Neural cell (in vitro differentiated cells): ENCODE measurements at regions not wholly inside any gene's neighbourhood (a gene's known extent, or its start where the extent isn't known, plus 50 kb on each side); places are given as distances from the start of the nearest gene placed in this dataset.

Experiments used
- H2AFZ ChIP-seq: fragments of 200-600, 300-800 bp; sonication (generic), shearing (Covaris generic); 2 replicates; pipeline ENCODE4 v1.6.0; 2014; ENCODE audit warnings: low read depth, mild to moderate bottlenecking, antibody characterized with exemption, low read length, moderate library complexity
- H3F3A ChIP-seq: fragments of 200-600 bp; shearing (Covaris generic); 2 replicates; pipeline ENCODE4 v1.6.1; 2016; ENCODE audit warnings: mild to moderate bottlenecking, moderate library complexity, mixed read lengths, antibody characterized with exemption, low read length; ENCODE audit not compliant: insufficient read depth, poor library complexity, severe bottlenecking
- H3K27ac ChIP-seq: fragments of 200-600, 300-800 bp; sonication (generic), shearing (Covaris generic); 2 replicates; pipeline ENCODE4 v1.5.1; 2014; ENCODE audit warnings: mild to moderate bottlenecking, low read length, moderate library complexity
- H3K27me3 ChIP-seq: fragments of 300-800, 200-600 bp; sonication (generic), shearing (Covaris generic); 2 replicates; pipeline ENCODE4 v1.6.0; 2014; ENCODE audit warnings: mild to moderate bottlenecking, low read depth, low read length, moderate library complexity; ENCODE audit not compliant: insufficient read depth
- H3K36me3 ChIP-seq: fragments of 300-800, 200-600 bp; sonication (generic), shearing (Covaris generic); 2 replicates; pipeline ENCODE4 v1.5.1; 2014; ENCODE audit warnings: mild to moderate bottlenecking, antibody characterized with exemption, low read length, moderate library complexity; ENCODE audit not compliant: insufficient read depth
- H3K4me2 ChIP-seq: fragments of 300-800, 200-600 bp; sonication (generic), shearing (Covaris generic); 2 replicates; pipeline ENCODE4 v1.6.0; 2014; ENCODE audit warnings: mild to moderate bottlenecking, low read length
- H3K4me3 ChIP-seq: fragments of 300-800, 200-600 bp; sonication (generic), shearing (Covaris generic); 2 replicates; pipeline ENCODE4 v1.5.1; 2014; ENCODE audit warnings: mild to moderate bottlenecking, low read length, moderate library complexity
- H3K79me2 ChIP-seq: fragments of 200-600 bp; shearing (Covaris generic); replicated peaks from 2 replicates; pipeline ENCODE4 v1.6.0; 2014; ENCODE audit warnings: mild to moderate bottlenecking, low read length, moderate library complexity; ENCODE audit not compliant: insufficient read depth
- H3K9ac ChIP-seq: fragments of 300-800, 200-600 bp; sonication (generic), shearing (Covaris generic); 2 replicates; pipeline ENCODE4 v1.6.1; 2016; ENCODE audit warnings: mild to moderate bottlenecking, low read length, mixed read lengths
- H3K9me2 ChIP-seq: fragments of 200-600 bp; shearing (Covaris generic); 2 replicates; pipeline ENCODE4 v1.6.1; 2016; ENCODE audit warnings: mild to moderate bottlenecking, low read length, mixed read lengths; ENCODE audit not compliant: insufficient read depth
- H3K9me3 ChIP-seq: fragments of 200-600, 300-800 bp; sonication (generic), shearing (Covaris generic); 2 replicates; pipeline ENCODE4 v1.6.1; 2016; ENCODE audit warnings: mild to moderate bottlenecking, mixed run types, low read length, moderate library complexity, mixed read lengths
- H4K20me1 ChIP-seq: fragments of 200-600 bp; shearing (Covaris generic); 2 replicates; pipeline ENCODE4 v1.6.1; 2016; ENCODE audit warnings: mild to moderate bottlenecking, mixed run types; ENCODE audit not compliant: insufficient read depth
- EP300 ChIP-seq: fragments of 450-650 bp; conservative IDR thresholded peaks from 2 replicates; pipeline ENCODE4 v1.6.1; 2014; ENCODE audit warnings: antibody characterized with exemption, mild to moderate bottlenecking, moderate library complexity; ENCODE audit not compliant: poor library complexity, severe bottlenecking
- EZH2 ChIP-seq: fragments of 200-600, 300-800 bp; shearing (Covaris generic), sonication (generic); IDR thresholded peaks from 2 replicates; pipeline ENCODE4 v1.6.1; 2014; ENCODE audit warnings: antibody characterized with exemption, low read length, borderline replicate concordance, mild to moderate bottlenecking; ENCODE audit not compliant: insufficient read depth, poor library complexity, severe bottlenecking
- MXI1 ChIP-seq: fragments of 450-650 bp; conservative IDR thresholded peaks from 2 replicates; pipeline ENCODE4 v1.6.1; 2014; ENCODE audit warnings: antibody characterized with exemption, mild to moderate bottlenecking; ENCODE audit not compliant: poor library complexity, severe bottlenecking
- POLR2AphosphoS5 ChIP-seq: IDR thresholded peaks from 2 replicates; pipeline ENCODE4 v1.6.1; 2012
- RAD21 ChIP-seq: fragments of 450-650 bp; conservative IDR thresholded peaks from 2 replicates; pipeline ENCODE4 v1.6.1; 2014; ENCODE audit warnings: antibody characterized with exemption, mild to moderate bottlenecking, moderate library complexity
- SMC3 ChIP-seq: fragments of 450-650 bp; conservative IDR thresholded peaks from 2 replicates; pipeline ENCODE4 v1.6.1; 2014; ENCODE audit warnings: antibody characterized with exemption, mild to moderate bottlenecking, moderate library complexity; ENCODE audit not compliant: poor library complexity
- TAF1 ChIP-seq: IDR thresholded peaks from 2 replicates; pipeline ENCODE4 v1.6.1; 2012; ENCODE audit warnings: low read depth
- TF ChIP-seq, protein P1 (sequence below): IDR thresholded peaks from 2 replicates; pipeline ENCODE4 v1.6.1; 2012; ENCODE audit warnings: borderline replicate concordance
- TF ChIP-seq, protein P2 (sequence below): fragments of 450-650 bp; IDR thresholded peaks from 2 replicates; pipeline ENCODE4 v1.5.1; 2014; ENCODE audit warnings: antibody characterized with exemption, mild to moderate bottlenecking, moderate library complexity; ENCODE audit not compliant: poor library complexity, severe bottlenecking

DNA sequence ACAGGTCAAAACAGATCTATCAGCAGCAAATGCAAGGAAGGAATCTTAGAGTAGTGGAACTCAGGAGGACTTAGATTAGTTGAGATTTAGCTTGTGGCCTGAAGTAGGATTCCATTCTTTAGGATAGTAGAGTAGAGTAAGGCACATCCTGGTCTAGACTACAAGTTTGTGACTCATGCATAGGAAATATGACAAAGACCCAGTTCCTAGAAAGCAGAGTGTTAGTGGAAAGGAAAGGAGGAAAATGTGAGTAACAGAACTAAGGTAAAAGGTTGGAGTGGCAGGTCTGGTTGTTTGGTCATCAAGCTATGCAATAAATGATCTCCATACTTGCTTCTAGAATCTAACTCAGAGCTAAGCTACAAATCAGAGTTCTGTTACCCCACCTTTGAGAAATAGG, 595.0 kb downstream of the ACTRT1 start:
- no peak overlapping the region for H3K9ac ChIP-seq
- H3F3A ChIP-seq = no peaks in the 10 kb centered on the region

GRCh38 chrX:127439676-127440075, 612.5 kb downstream of the ACTRT1 start:
- no peaks in the 10 kb centered on the region for H4K20me1 ChIP-seq
- H2AFZ ChIP-seq = no peak overlapping the region
- no peak overlapping the region for H3K9ac ChIP-seq
- no peaks in the 10 kb centered on the region for H3K27me3 ChIP-seq
- no peak overlapping the region for H3K27ac ChIP-seq
- no peaks in the 10 kb centered on the region for H3K9me2 ChIP-seq
- no peaks in the 10 kb centered on the region for H3K79me2 ChIP-seq
- H3K36me3 ChIP-seq = no peaks in the 10 kb centered on the region
- H3K4me2 ChIP-seq = no peak overlapping the region
- no peaks in the 10 kb centered on the region for H3K9me3 ChIP-seq
- H3K4me3 ChIP-seq = no peak overlapping the region
- H3F3A ChIP-seq = no peaks in the 10 kb centered on the region
- TF ChIP-seq EZH2 (no peak), EP300 (no peak), POLR2AphosphoS5 (no peak), MXI1 (no peak), TAF1 (no peak), SMC3 (no peak), RAD21 (no peak)
- TF ChIP-seq, protein P1, sequence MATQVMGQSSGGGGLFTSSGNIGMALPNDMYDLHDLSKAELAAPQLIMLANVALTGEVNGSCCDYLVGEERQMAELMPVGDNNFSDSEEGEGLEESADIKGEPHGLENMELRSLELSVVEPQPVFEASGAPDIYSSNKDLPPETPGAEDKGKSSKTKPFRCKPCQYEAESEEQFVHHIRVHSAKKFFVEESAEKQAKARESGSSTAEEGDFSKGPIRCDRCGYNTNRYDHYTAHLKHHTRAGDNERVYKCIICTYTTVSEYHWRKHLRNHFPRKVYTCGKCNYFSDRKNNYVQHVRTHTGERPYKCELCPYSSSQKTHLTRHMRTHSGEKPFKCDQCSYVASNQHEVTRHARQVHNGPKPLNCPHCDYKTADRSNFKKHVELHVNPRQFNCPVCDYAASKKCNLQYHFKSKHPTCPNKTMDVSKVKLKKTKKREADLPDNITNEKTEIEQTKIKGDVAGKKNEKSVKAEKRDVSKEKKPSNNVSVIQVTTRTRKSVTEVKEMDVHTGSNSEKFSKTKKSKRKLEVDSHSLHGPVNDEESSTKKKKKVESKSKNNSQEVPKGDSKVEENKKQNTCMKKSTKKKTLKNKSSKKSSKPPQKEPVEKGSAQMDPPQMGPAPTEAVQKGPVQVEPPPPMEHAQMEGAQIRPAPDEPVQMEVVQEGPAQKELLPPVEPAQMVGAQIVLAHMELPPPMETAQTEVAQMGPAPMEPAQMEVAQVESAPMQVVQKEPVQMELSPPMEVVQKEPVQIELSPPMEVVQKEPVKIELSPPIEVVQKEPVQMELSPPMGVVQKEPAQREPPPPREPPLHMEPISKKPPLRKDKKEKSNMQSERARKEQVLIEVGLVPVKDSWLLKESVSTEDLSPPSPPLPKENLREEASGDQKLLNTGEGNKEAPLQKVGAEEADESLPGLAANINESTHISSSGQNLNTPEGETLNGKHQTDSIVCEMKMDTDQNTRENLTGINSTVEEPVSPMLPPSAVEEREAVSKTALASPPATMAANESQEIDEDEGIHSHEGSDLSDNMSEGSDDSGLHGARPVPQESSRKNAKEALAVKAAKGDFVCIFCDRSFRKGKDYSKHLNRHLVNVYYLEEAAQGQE = no peak
- TF ChIP-seq, protein P2, sequence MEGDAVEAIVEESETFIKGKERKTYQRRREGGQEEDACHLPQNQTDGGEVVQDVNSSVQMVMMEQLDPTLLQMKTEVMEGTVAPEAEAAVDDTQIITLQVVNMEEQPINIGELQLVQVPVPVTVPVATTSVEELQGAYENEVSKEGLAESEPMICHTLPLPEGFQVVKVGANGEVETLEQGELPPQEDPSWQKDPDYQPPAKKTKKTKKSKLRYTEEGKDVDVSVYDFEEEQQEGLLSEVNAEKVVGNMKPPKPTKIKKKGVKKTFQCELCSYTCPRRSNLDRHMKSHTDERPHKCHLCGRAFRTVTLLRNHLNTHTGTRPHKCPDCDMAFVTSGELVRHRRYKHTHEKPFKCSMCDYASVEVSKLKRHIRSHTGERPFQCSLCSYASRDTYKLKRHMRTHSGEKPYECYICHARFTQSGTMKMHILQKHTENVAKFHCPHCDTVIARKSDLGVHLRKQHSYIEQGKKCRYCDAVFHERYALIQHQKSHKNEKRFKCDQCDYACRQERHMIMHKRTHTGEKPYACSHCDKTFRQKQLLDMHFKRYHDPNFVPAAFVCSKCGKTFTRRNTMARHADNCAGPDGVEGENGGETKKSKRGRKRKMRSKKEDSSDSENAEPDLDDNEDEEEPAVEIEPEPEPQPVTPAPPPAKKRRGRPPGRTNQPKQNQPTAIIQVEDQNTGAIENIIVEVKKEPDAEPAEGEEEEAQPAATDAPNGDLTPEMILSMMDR = no peak

More for the DNA sequence above, 595.0 kb downstream of the ACTRT1 start:
- Histone ChIP-seq H2AFZ (no peak overlapping the region), H3K4me3 (no peak overlapping the region), H3K79me2 (no peaks in the 10 kb centered on the region), H3K9me2 (no peaks in the 10 kb centered on the region), H3K36me3 (no peaks in the 10 kb centered on the region), H3K9me3 (no peaks in the 10 kb centered on the region), H4K20me1 (no peaks in the 10 kb centered on the region), H3K4me2 (no peak overlapping the region), H3K27ac (no peak overlapping the region), H3K27me3 (no peaks in the 10 kb centered on the region)
- TF ChIP-seq, protein P2 = no peak
- TF ChIP-seq RAD21 = no peak
- TF ChIP-seq SMC3 = no peak
- TF ChIP-seq, protein P1 = no peak
- no peak for TF ChIP-seq EP300
- no peak for TF ChIP-seq MXI1
- TF ChIP-seq EZH2 = no peak
- no peak for TF ChIP-seq TAF1
